HG03432 (cell line): ENCODE measurements at regions not wholly inside any gene's neighbourhood (a gene's known extent, or its start where the extent isn't known, plus 50 kb on each side); places are given as distances from the start of the nearest gene placed in this dataset.
"Not testable (repeated sequence)": the region's sequence is repeated elsewhere in the genome, so short reads cannot be mapped to it uniquely, and the experiment has no call there.

ENCODE experiments used
- ATAC-seq: cut with Tn5 transposase; IDR thresholded peaks from one replicate; pipeline ENCODE4 v1.9.1; 2021; ENCODE audit warnings: mild to moderate bottlenecking, moderate library complexity; ENCODE audit not compliant: unreplicated experiment

- no peak for ATAC-seq
Measured at GRCh38 chr18:35864916-35865315, 107.6 kb upstream of the RMP24 start.

GRCh38 chr18:35868915-35869314 is 103.6 kb upstream of the RMP24 start:
- ATAC-seq = no peak

GRCh38 chr18:35871337-35871736 is 101.1 kb upstream of the RMP24 start:
- ATAC-seq = no peak

GRCh38 chr18:35875566-35875965 is 96.9 kb upstream of the RMP24 start:
- no peak for ATAC-seq

GRCh38 chr18:35876243-35876642 is 96.2 kb upstream of the RMP24 start:
- ATAC-seq = no peak

- ATAC-seq = no peak
Measured at GRCh38 chr18:35880788-35881455, 91.6 kb upstream of the RMP24 start.

- ATAC-seq = no peak
Measured at GRCh38 chr18:35888329-35888728, 84.2 kb upstream of the RMP24 start.

- no peak for ATAC-seq
Measured at GRCh38 chr18:35889677-35890076, 82.8 kb upstream of the RMP24 start.

- no peak for ATAC-seq
Measured at GRCh38 chr18:35890323-35890722, 82.2 kb upstream of the RMP24 start.

GRCh38 chr18:35892118-35892517 is 80.4 kb upstream of the RMP24 start:
- no peak for ATAC-seq

- not testable (repeated sequence) for ATAC-seq
Measured at GRCh38 chr18:35897481-35897880, 75.0 kb upstream of the RMP24 start.

- ATAC-seq = no peak
Measured at GRCh38 chr18:35904389-35905037, 68.0 kb upstream of the RMP24 start.

- ATAC-seq = no peak
Measured at GRCh38 chr18:35905436-35905835, 67.0 kb upstream of the RMP24 start.

- ATAC-seq = not testable (repeated sequence)
Measured at GRCh38 chr18:35906291-35906690, 66.2 kb upstream of the RMP24 start.

GRCh38 chr18:35910327-35910726 is 62.2 kb upstream of the RMP24 start:
- no peak for ATAC-seq

GRCh38 chr18:35912332-35912731 is 60.1 kb upstream of the RMP24 start:
- ATAC-seq = no peak

GRCh38 chr18:35915056-35915455 is 57.4 kb upstream of the RMP24 start:
- no peak for ATAC-seq

- no peak for ATAC-seq
Measured at GRCh38 chr18:35917043-35917442, 55.4 kb upstream of the RMP24 start.

- ATAC-seq = no peak
Measured at GRCh38 chr18:35918564-35918963, 53.9 kb upstream of the RMP24 start.

GRCh38 chr18:35919179-35919578 is 53.3 kb upstream of the RMP24 start:
- ATAC-seq = no peak

GRCh38 chr18:35920623-35921022 is 51.9 kb upstream of the RMP24 start:
- ATAC-seq = no peak
